Liver (tissue), 3 donors: ENCODE measurements at regions not wholly inside any gene's neighbourhood (a gene's known extent, or its start where the extent isn't known, plus 50 kb on each side); places are given as distances from the start of the nearest gene placed in this dataset.
"Not testable (repeated sequence)": the region's sequence is repeated elsewhere in the genome, so short reads cannot be mapped to it uniquely, and the experiment has no call there.

Experiments used
- ATF3 ChIP-seq: IDR thresholded peaks from 2 replicates; pipeline ENCODE4 v1.6.1; 2016; ENCODE audit warnings: antibody characterized with exemption
- HNF4A ChIP-seq, 2 donors: conservative IDR thresholded peaks; 2 replicates each; pipeline ENCODE4 v1.6.1; 2016; ENCODE audit warnings: antibody characterized with exemption in 2 of 2, mild to moderate bottlenecking in 2 of 2
- JUND ChIP-seq, 2 donors: IDR thresholded peaks; 2 replicates each; pipeline ENCODE4 v1.6.1; 2016; ENCODE audit warnings: antibody characterized with exemption in 2 of 2
- RAD21 ChIP-seq, 2 donors: IDR thresholded peaks; 2 replicates each; pipeline ENCODE4 v1.6.1; 2016; ENCODE audit warnings: antibody characterized with exemption in 2 of 2, mild to moderate bottlenecking in 2 of 2
- REST ChIP-seq: IDR thresholded peaks from 2 replicates; pipeline ENCODE4 v1.6.1; 2016; ENCODE audit warnings: antibody characterized with exemption, mild to moderate bottlenecking
- SP1 ChIP-seq: IDR thresholded peaks from 2 replicates; pipeline ENCODE4 v1.6.1; 2018; ENCODE audit warnings: antibody characterized with exemption, mild to moderate bottlenecking
- YY1 ChIP-seq: IDR thresholded peaks from 2 replicates; pipeline ENCODE4 v1.6.1; 2016; ENCODE audit warnings: antibody characterized with exemption, mild to moderate bottlenecking
- TF ChIP-seq, protein P1 (sequence below): fragments of 150-350 bp; IDR thresholded peaks from 2 replicates; pipeline ENCODE4 v1.5.1; 2017; ENCODE audit warnings: improper control_type of control experiment, low read depth, low read length; ENCODE audit not compliant: missing input control
- donor health status: healthy.
- donor health status: healthy.

GRCh38 chr22:15924820-15925219, 235.0 kb downstream of the POTEH start:
- TF ChIP-seq, protein P1, sequence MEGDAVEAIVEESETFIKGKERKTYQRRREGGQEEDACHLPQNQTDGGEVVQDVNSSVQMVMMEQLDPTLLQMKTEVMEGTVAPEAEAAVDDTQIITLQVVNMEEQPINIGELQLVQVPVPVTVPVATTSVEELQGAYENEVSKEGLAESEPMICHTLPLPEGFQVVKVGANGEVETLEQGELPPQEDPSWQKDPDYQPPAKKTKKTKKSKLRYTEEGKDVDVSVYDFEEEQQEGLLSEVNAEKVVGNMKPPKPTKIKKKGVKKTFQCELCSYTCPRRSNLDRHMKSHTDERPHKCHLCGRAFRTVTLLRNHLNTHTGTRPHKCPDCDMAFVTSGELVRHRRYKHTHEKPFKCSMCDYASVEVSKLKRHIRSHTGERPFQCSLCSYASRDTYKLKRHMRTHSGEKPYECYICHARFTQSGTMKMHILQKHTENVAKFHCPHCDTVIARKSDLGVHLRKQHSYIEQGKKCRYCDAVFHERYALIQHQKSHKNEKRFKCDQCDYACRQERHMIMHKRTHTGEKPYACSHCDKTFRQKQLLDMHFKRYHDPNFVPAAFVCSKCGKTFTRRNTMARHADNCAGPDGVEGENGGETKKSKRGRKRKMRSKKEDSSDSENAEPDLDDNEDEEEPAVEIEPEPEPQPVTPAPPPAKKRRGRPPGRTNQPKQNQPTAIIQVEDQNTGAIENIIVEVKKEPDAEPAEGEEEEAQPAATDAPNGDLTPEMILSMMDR = not testable (repeated sequence)
- TF ChIP-seq RAD21 (IDR thresholded peaks at IDR 0.05); REST; YY1; JUND (IDR thresholded peaks at IDR 0.05); ATF3; SP1; HNF4A (conservative IDR thresholded peaks at IDR 0.05): not testable (repeated sequence)
